HG03045 (cell line): ENCODE measurements at regions not wholly inside any gene's neighbourhood (a gene's known extent, or its start where the extent isn't known, plus 50 kb on each side); places are given as distances from the start of the nearest gene placed in this dataset.
"Not testable (repeated sequence)": the region's sequence is repeated elsewhere in the genome, so short reads cannot be mapped to it uniquely, and the experiment has no call there.

ENCODE experiments used
- ATAC-seq: cut with Tn5 transposase; IDR thresholded peaks from one replicate; pipeline ENCODE4 v1.9.1; 2021; ENCODE audit warnings: mild to moderate bottlenecking, moderate library complexity; ENCODE audit not compliant: unreplicated experiment

- ATAC-seq = not testable (repeated sequence)
These were observed 295.4 kb downstream of the CCDC74A start for GRCh38 chr2:131823058-131823457.

GRCh38 chr2:131824986-131825385, 297.3 kb downstream of the CCDC74A start:
- not testable (repeated sequence) for ATAC-seq

GRCh38 chr2:131827481-131828163, 299.9 kb downstream of the CCDC74A start:
- no peak for ATAC-seq

- ATAC-seq = no peak
These were observed 300.5 kb downstream of the CCDC74A start for GRCh38 chr2:131828164-131828561.

GRCh38 chr2:131828633-131829455, 301.2 kb downstream of the CCDC74A start:
- ATAC-seq = not testable (repeated sequence)

- not testable (repeated sequence) for ATAC-seq
These were observed 302.0 kb downstream of the CCDC74A start for GRCh38 chr2:131829456-131830241.

GRCh38 chr2:131830242-131830945, 302.7 kb downstream of the CCDC74A start:
- not testable (repeated sequence) for ATAC-seq

- ATAC-seq = not testable (repeated sequence)
These were observed 303.2 kb downstream of the CCDC74A start for GRCh38 chr2:131830946-131831310.

GRCh38 chr2:131831450-131832208, 303.9 kb downstream of the CCDC74A start:
- ATAC-seq = not testable (repeated sequence)

GRCh38 chr2:131832209-131832780, 304.6 kb downstream of the CCDC74A start:
- not testable (repeated sequence) for ATAC-seq

- ATAC-seq = not testable (repeated sequence)
These were observed 305.2 kb downstream of the CCDC74A start for GRCh38 chr2:131832917-131833316.

- not testable (repeated sequence) for ATAC-seq
These were observed 305.9 kb downstream of the CCDC74A start for GRCh38 chr2:131833367-131834202.

- not testable (repeated sequence) for ATAC-seq
These were observed 306.7 kb downstream of the CCDC74A start for GRCh38 chr2:131834203-131835020.

- not testable (repeated sequence) for ATAC-seq
These were observed 307.3 kb downstream of the CCDC74A start for GRCh38 chr2:131835022-131835421.

GRCh38 chr2:131835621-131836091, 308.0 kb downstream of the CCDC74A start:
- ATAC-seq = no peak

- ATAC-seq = not testable (repeated sequence)
These were observed 308.4 kb downstream of the CCDC74A start for GRCh38 chr2:131836116-131836515.

GRCh38 chr2:131844044-131844443, 316.4 kb downstream of the CCDC74A start:
- ATAC-seq = not testable (repeated sequence)

- ATAC-seq = not testable (repeated sequence)
These were observed 305.6 kb downstream of the ANKRD30BL start for GRCh38 chr2:131856202-131856601.
